Subcutaneous abdominal adipose tissue (tissue), 5 donors: ENCODE measurements at regions not wholly inside any gene's neighbourhood (a gene's known extent, or its start where the extent isn't known, plus 50 kb on each side); places are given as distances from the start of the nearest gene placed in this dataset.
"Not testable (repeated sequence)": the region's sequence is repeated elsewhere in the genome, so short reads cannot be mapped to it uniquely, and the experiment has no call there.

Experiments used
- H3K27ac ChIP-seq: one replicate; pipeline ENCODE4 v1.7.0; 2013; ENCODE audit warnings: low read depth, mild to moderate bottlenecking, inconsistent platforms, low read length, moderate library complexity
- H3K27me3 ChIP-seq, 5 donors: one replicate each; pipeline ENCODE4 v1.7.0; 2013; ENCODE audit warnings: low read length in 5 of 5, inconsistent platforms in 1 of 5; ENCODE audit not compliant: control insufficient read depth in 5 of 5, insufficient read depth in 4 of 5
- H3K36me3 ChIP-seq, 5 donors: one replicate each; pipeline ENCODE4 v1.7.0; 2013; ENCODE audit warnings: low read length in 5 of 5; ENCODE audit not compliant: control insufficient read depth in 5 of 5, insufficient read depth in 5 of 5
- H3K4me1 ChIP-seq, 5 donors: one replicate each; pipeline ENCODE4 v1.7.0; 2013; ENCODE audit warnings: low read length in 5 of 5, mild to moderate bottlenecking in 3 of 5, moderate library complexity in 1 of 5; ENCODE audit not compliant: control insufficient read depth in 5 of 5, insufficient read depth in 5 of 5
- H3K4me3 ChIP-seq, 5 donors: one replicate each; pipeline ENCODE4 v1.7.0; 2013; ENCODE audit warnings: low read length in 5 of 5, low read depth in 1 of 5
- H3K9ac ChIP-seq, 5 donors: one replicate each; pipeline ENCODE4 v1.7.0; 2013; ENCODE audit warnings: low read length in 5 of 5, mild to moderate bottlenecking in 4 of 5, moderate library complexity in 3 of 5
- H3K9me3 ChIP-seq, 5 donors: one replicate each; pipeline ENCODE4 v1.7.0; 2013; ENCODE audit warnings: low read length in 5 of 5; ENCODE audit not compliant: control insufficient read depth in 5 of 5
- donor health status: healthy.
- donor health status: healthy.
- donor health status: healthy.
- donor health status: healthy.
- donor health status: healthy.

DNA sequence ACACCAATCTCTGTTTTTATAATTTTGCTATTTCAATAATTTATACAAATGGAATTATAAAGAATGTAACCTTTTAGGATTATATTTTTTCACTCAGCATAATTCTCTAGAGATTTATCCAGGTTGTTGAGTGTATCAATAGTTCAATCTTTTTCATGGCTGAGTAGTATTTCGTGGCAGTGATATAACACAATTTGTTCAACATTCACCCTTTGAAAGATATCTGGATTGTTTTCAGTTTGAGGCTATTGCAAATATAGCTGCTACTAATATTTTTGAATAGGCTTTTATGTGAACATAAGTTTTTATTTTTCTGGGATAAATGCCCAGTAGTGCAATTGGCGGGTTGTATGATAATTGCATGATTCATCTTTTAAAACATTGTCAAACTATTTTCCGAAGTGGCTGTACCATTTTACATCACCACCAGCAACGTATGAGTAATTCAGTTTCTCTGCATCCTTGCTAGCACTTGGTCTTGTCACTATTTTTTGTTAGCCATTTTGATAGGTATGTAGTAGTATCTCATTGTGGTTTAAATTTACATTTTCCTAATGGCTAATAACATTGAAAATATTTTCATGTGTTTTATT is 55.6 kb upstream of the ABCD3 start:
- Histone ChIP-seq H3K9me3 (peaks cover 0 to 6% (median 0%) of the 10 kb centered on the region in 5 donors), H3K36me3 (no peaks in the 10 kb centered on the region), H3K27me3 (no peaks in the 10 kb centered on the region), H3K9ac (no peak overlapping the region), H3K4me1 (no peaks in the 10 kb centered on the region), H3K4me3 (no peak overlapping the region), H3K27ac (no peak overlapping the region)

DNA sequence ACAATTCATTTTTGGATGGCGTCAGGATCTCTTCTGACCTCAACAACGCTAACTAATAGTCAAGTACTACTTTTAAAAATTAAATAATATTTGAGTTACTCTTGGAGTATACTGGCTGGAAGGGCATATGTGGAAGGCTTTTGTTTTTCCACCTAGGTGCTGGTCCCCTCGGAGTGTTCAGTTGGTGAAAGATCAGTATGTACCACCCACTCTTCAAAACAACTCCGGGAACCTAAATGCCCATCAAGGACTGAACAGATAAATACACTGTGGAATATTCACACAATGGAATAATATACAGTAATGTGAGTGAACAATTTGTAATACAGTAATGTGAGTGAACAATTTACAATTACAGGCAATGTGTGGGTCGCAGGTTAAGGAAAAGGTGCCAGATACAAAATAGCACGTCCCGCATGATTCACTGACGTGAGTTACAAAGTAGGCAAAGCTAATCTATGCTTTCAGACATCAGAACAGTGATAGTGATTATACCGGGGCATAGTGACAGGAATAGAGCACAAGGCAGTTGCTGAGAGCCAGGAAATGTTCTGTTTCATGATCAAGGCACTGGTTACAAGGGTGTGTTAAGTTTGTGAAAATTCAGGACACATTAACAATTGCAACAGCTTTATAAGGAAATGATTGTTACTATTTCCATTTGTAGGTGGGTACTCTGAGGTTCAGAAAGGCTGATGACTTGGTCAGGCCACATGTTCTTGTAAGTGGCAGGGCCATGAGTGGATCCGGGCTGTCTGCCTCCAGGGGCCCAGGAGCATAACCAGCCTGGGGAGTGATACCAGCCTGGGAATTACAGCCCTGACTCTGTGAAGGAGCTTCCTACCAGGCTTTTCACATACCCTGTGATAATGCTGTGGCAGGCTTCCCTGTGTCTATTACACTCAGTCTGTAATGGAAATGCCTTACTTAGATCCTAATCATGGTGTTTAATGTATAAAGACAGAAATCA is 59.3 kb upstream of the ABCD3 start:
- no peak overlapping the region for H3K27ac ChIP-seq
- H3K9ac ChIP-seq: no peak overlapping the region
- H3K36me3 ChIP-seq: no peaks in the 10 kb centered on the region
- H3K9me3 ChIP-seq: peaks cover 0 to 6% (median 0%) of the 10 kb centered on the region in 5 donors
- peaks cover 0 to 2% (median 0%) of the 10 kb centered on the region in 5 donors for H3K27me3 ChIP-seq
- H3K4me3 ChIP-seq: no peak overlapping the region
- H3K4me1 ChIP-seq: no peaks in the 10 kb centered on the region

DNA sequence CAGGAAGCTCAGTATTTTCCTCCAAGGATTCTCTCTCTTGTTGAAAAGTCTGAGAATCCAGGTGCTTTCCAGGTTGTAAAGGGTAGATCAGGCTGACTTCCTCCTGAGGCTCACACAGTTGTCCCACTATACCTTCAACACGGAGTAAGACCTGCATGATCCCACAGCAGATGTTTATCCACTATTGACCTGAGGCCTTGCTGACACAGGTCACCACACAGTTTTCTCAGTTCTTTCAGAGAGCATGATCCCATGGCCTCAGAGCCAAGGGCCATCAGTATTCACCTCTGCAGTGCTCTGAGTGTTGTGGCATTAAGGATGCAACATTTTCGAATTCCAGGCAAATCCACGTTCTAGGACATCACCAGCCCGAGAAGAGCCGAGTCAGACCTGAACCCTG is 60.5 kb upstream of the ABCD3 start:
- Histone ChIP-seq H3K27ac (no peak overlapping the region), H3K27me3 (peaks cover 0 to 4% (median 0%) of the 10 kb centered on the region in 5 donors), H3K36me3 (no peaks in the 10 kb centered on the region), H3K4me3 (no peak overlapping the region), H3K4me1 (no peaks in the 10 kb centered on the region), H3K9ac (no peak overlapping the region), H3K9me3 (peaks cover 0 to 4% (median 0%) of the 10 kb centered on the region in 5 donors)

DNA sequence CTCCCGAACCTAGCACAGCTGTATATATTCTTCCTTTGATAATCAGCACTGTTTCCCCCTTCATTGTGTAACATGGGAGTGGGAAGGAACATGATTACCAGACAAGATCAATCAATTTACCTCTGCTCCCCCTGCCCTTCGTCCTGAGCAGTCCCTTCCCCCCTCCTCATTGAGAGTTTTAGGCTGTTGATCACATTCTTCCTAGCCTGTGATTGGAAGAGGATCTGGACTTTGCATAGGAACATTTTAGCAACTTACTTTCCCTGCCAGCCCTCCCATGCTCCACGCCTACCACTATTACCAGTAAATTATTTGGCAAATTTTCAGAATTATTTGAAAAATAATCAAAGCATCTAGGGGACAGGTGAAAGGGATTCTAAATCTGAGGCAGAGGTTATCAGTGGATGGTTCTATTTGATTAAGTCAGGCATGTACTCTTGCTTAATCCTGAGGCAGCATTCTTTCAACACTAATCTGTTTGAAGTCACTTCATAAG is 62.7 kb upstream of the ABCD3 start:
- H3K9ac ChIP-seq: no peak overlapping the region
- H3K27ac ChIP-seq: no peak overlapping the region
- no peak overlapping the region for H3K4me3 ChIP-seq
- no peaks in the 10 kb centered on the region for H3K9me3 ChIP-seq
- H3K4me1 ChIP-seq: no peaks in the 10 kb centered on the region
- no peaks in the 10 kb centered on the region for H3K36me3 ChIP-seq
- H3K27me3 ChIP-seq: peaks cover 0 to 11% (median 0%) of the 10 kb centered on the region in 5 donors

DNA sequence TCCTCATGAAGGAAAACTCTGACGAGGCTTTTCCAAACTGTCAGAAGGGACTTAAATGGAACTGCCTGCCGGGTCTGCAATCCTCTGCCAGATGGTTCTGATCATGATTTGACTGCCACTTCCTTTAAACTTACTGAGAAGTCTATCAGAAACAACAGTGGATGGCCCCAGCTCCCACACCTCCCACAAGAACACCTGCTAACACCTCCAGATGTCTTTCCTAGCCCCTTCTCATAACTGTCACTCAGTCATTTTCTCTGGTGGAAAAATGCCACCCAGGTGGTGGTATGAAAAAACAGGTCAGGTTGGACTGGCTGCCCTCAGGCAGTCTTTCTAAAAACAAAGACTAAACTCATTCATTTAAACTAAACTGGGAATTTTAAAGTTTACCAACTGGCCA is 66.7 kb upstream of the ABCD3 start:
- no peaks in the 10 kb centered on the region for H3K4me1 ChIP-seq
- H3K27ac ChIP-seq: no peak overlapping the region
- no peak overlapping the region for H3K9ac ChIP-seq
- no peaks in the 10 kb centered on the region for H3K9me3 ChIP-seq
- H3K27me3 ChIP-seq: peaks cover 0 to 11% (median 0%) of the 10 kb centered on the region in 5 donors
- no peaks in the 10 kb centered on the region for H3K36me3 ChIP-seq
- no peak overlapping the region for H3K4me3 ChIP-seq

DNA sequence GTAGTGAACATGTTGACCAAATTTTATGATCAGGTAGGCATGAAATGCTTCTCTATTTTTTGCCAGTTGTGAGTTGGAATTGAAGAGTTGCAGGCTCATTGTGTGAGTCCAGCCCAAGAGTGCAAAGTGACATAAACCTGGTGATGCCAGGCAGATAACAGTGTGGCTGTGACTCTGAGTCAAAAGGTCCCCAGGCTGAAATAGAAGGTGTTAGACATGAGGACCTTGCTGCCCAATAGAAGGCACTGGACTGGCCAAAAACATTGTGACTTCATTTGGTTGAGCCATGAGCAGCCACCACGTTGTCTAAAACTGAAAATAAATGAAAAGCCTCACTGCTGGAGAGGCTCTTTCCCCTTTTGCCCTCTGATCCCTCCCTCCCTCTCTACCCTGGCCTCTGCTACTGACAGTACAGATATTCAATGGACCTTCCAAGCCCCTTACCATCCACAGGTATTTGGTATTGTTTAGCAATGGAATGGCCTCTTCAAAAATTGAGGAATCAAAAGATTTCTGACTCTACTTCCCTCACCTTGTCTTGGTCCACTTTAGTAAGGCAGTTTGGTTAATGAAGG is 67.8 kb upstream of the ABCD3 start:
- no peak overlapping the region for H3K9ac ChIP-seq
- no peaks in the 10 kb centered on the region for H3K9me3 ChIP-seq
- H3K27ac ChIP-seq: no peak overlapping the region
- H3K4me3 ChIP-seq: no peak overlapping the region
- H3K27me3 ChIP-seq: peaks cover 0 to 11% (median 0%) of the 10 kb centered on the region in 5 donors
- H3K36me3 ChIP-seq: no peaks in the 10 kb centered on the region
- no peaks in the 10 kb centered on the region for H3K4me1 ChIP-seq

DNA sequence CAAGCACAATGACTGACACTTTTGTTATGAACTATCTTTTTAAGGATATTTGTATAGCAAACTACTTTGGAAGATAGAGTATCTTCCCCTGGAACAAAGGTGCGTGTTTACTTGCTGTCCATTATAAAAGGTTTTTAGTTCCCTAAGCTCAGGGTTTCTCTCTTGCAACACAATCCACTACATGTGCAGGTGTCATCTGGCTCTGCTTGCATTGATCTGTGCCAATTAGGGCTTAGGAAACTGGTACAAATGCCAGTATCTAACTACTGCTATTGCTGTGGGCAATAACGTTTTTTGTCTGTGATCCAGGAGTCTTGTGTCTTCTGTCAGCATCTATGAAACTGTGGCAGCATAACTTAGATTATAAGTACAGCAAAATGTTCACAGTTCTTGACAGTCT is 68.3 kb upstream of the ABCD3 start:
- Histone ChIP-seq H3K4me1 (peaks cover 0 to 2% (median 0%) of the 10 kb centered on the region in 5 donors), H3K27ac (no peak overlapping the region), H3K9me3 (no peaks in the 10 kb centered on the region), H3K4me3 (no peak overlapping the region), H3K9ac (no peak overlapping the region), H3K36me3 (no peaks in the 10 kb centered on the region), H3K27me3 (peaks cover 0 to 11% (median 0%) of the 10 kb centered on the region in 5 donors)

DNA sequence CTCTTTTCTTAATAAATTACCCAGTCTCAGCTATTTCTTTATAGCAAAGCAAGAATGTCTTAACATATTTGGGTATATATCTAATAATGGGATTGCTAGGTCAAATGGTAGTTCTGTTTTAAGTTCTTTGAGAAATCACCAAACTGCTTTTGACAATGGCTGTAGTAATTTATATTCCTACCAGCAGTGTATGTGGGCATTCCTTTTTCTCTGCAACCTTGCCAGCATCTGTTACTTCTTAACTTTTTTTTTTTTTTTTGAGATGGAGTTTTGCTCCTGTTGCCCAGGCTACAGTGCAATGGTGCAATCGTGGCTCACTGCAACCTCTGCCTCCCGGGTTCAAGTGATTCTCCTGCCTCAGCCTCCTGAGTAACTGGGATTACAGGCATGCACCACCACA is 69.8 kb upstream of the ABCD3 start:
- H3K27ac ChIP-seq, H3K27me3 ChIP-seq, H3K9me3 ChIP-seq, H3K9ac ChIP-seq, H3K4me1 ChIP-seq, H3K4me3 ChIP-seq, H3K36me3 ChIP-seq: not testable (repeated sequence)

DNA sequence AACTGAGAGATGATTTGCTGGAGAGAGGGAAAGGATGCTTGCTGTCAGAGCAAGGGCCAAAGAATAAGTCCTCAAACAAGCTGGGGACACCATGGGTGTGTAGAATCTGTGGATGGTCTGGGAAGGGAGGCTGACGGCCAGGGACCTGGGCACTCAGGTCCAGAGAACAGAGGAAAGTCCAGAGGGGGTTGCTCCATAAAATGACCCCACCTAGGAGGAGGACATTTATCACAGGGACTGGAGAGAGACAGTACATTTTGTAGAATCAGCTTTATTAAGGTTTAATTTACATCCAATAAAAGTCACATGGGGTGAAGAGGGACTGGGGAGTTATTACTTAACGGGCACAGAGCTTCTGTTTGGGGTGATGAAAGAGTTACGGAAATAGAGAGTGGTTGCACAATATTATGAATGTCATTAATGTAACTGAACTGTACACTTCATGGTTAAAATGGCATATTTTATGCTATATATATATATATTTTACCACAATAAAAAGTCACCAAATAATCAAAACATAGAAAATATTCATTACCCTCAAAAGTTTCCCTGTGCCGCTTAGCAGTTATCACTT is 73.0 kb upstream of the ABCD3 start:
- Histone ChIP-seq H3K27me3 (peaks cover 0 to 5% (median 0%) of the 10 kb centered on the region in 5 donors), H3K4me1 (peaks cover 0 to 6% (median 0%) of the 10 kb centered on the region in 5 donors), H3K36me3 (no peaks in the 10 kb centered on the region), H3K9ac (no peak overlapping the region), H3K27ac (no peak overlapping the region), H3K9me3 (no peaks in the 10 kb centered on the region), H3K4me3 (no peak overlapping the region)
